Body of pancreas (tissue), 4 donors: ENCODE measurements at regions not wholly inside any gene's neighbourhood (a gene's known extent, or its start where the extent isn't known, plus 50 kb on each side); places are given as distances from the start of the nearest gene placed in this dataset.

ENCODE experiments used
- POLR2A ChIP-seq, 3 donors: fragments of 450-650 bp; IDR thresholded peaks; one replicate each; pipeline ENCODE4 v1.6.1; 2016; ENCODE audit warnings: antibody characterized with exemption in 3 of 3, mild to moderate bottlenecking in 2 of 3
- TF ChIP-seq, protein P1 (sequence below), 7 experiments: fragments of 450-650 bp in 4 of 7; fragments of 200-600 bp in 3 of 7; sonication (generic) in 3 of 7; IDR thresholded peaks; one replicate each; pipeline ENCODE4 v1.5.1; 2016 to 2019; ENCODE audit warnings: antibody characterized with exemption in 7 of 7

DNA sequence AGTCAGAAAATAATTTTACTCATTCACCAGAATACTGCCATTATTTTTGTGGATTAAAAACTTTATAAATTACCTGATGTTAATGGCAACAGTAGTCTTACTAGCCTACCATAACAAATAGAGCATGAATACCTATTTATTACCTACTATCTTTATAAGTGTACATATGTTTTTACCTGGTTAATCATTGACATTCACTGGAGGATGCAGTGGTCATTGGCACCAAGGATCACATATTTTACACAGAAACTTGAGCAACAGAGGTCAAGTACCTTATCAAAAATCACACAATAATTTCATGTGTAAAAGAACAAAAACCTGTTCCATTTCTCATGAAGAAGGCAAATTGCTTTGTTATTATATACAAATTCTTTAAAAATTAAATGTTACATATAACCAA, 1284.9 kb upstream of the NCAM2 start:
- TF ChIP-seq, protein P1, sequence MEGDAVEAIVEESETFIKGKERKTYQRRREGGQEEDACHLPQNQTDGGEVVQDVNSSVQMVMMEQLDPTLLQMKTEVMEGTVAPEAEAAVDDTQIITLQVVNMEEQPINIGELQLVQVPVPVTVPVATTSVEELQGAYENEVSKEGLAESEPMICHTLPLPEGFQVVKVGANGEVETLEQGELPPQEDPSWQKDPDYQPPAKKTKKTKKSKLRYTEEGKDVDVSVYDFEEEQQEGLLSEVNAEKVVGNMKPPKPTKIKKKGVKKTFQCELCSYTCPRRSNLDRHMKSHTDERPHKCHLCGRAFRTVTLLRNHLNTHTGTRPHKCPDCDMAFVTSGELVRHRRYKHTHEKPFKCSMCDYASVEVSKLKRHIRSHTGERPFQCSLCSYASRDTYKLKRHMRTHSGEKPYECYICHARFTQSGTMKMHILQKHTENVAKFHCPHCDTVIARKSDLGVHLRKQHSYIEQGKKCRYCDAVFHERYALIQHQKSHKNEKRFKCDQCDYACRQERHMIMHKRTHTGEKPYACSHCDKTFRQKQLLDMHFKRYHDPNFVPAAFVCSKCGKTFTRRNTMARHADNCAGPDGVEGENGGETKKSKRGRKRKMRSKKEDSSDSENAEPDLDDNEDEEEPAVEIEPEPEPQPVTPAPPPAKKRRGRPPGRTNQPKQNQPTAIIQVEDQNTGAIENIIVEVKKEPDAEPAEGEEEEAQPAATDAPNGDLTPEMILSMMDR (IDR thresholded peaks at IDR 0.05): no peak
- TF ChIP-seq POLR2A (IDR thresholded peaks at IDR 0.05): no peak
